ENCODE measurements at regions not wholly inside any gene's neighbourhood (a gene's known extent, or its start where the extent isn't known, plus 50 kb on each side); places are given as distances from the start of the nearest gene placed in this dataset.

GRCh38 chr3:8312685-8313084 is 188.9 kb upstream of the LMCD1 start:
- TF ChIP-seq, protein P1, sequence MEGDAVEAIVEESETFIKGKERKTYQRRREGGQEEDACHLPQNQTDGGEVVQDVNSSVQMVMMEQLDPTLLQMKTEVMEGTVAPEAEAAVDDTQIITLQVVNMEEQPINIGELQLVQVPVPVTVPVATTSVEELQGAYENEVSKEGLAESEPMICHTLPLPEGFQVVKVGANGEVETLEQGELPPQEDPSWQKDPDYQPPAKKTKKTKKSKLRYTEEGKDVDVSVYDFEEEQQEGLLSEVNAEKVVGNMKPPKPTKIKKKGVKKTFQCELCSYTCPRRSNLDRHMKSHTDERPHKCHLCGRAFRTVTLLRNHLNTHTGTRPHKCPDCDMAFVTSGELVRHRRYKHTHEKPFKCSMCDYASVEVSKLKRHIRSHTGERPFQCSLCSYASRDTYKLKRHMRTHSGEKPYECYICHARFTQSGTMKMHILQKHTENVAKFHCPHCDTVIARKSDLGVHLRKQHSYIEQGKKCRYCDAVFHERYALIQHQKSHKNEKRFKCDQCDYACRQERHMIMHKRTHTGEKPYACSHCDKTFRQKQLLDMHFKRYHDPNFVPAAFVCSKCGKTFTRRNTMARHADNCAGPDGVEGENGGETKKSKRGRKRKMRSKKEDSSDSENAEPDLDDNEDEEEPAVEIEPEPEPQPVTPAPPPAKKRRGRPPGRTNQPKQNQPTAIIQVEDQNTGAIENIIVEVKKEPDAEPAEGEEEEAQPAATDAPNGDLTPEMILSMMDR (IDR thresholded peaks at IDR 0.05 in 2 of 3, conservative IDR thresholded peaks at IDR 0.05 in 1 of 3; ENCODE audit: control insufficient read depth in 2 of 3, extremely low read depth in 1 of 3, insufficient read depth in 1 of 3, low read depth in 3 of 3, low read length in 3 of 3) = no peak
- TF ChIP-seq ETV6 (conservative IDR thresholded peaks at IDR 0.05 in 1 of 2, IDR thresholded peaks at IDR 0.05 in 1 of 2; ENCODE audit: borderline replicate concordance in 1 of 2, low read depth in 1 of 2) (no peak), RBBP5 (conservative IDR thresholded peaks at IDR 0.05) (no peak), GATAD2B (conservative IDR thresholded peaks at IDR 0.05; ENCODE audit: low read depth) (no peak), TARDBP (IDR thresholded peaks at IDR 0.05; ENCODE audit: borderline replicate concordance) (no peak), TCF7 (IDR thresholded peaks at IDR 0.05; ENCODE audit: borderline replicate concordance) (no peak), IRF3 (IDR thresholded peaks at IDR 0.05) (no peak), SREBF2 (IDR thresholded peaks at IDR 0.05; ENCODE audit: low read length) (no peak), EGR1 (IDR thresholded peaks at IDR 0.05; ENCODE audit: borderline replicate concordance in 1 of 2, low read depth in 2 of 2, low read length in 2 of 2) (no peak), BCL3 (IDR thresholded peaks at IDR 0.05; ENCODE audit: borderline replicate concordance, insufficient read depth, low read depth, low read length, poor library complexity, severe bottlenecking) (no peak), PAX5 (IDR thresholded peaks at IDR 0.05; ENCODE audit: borderline replicate concordance, low read depth, low read length) (no peak)
- TF ChIP-seq, protein P2, sequence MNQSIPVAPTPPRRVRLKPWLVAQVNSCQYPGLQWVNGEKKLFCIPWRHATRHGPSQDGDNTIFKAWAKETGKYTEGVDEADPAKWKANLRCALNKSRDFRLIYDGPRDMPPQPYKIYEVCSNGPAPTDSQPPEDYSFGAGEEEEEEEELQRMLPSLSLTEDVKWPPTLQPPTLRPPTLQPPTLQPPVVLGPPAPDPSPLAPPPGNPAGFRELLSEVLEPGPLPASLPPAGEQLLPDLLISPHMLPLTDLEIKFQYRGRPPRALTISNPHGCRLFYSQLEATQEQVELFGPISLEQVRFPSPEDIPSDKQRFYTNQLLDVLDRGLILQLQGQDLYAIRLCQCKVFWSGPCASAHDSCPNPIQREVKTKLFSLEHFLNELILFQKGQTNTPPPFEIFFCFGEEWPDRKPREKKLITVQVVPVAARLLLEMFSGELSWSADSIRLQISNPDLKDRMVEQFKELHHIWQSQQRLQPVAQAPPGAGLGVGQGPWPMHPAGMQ (IDR thresholded peaks at IDR 0.05; ENCODE audit: borderline replicate concordance) = no peak
- TF ChIP-seq, protein P3, sequence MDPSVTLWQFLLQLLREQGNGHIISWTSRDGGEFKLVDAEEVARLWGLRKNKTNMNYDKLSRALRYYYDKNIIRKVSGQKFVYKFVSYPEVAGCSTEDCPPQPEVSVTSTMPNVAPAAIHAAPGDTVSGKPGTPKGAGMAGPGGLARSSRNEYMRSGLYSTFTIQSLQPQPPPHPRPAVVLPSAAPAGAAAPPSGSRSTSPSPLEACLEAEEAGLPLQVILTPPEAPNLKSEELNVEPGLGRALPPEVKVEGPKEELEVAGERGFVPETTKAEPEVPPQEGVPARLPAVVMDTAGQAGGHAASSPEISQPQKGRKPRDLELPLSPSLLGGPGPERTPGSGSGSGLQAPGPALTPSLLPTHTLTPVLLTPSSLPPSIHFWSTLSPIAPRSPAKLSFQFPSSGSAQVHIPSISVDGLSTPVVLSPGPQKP (IDR thresholded peaks at IDR 0.05; ENCODE audit: low read depth, low read length) = no peak
- CTCF ChIA-PET = interaction anchor here (1.2 kb wide), 1 partner anchor 11 kb away, joined by 4 read pairs; no protein-coding TSS in a partner anchor
- no peak overlapping the region for H3K4me2 ChIP-seq (ENCODE audit: control insufficient read depth, insufficient read depth)
- no peaks in the 10 kb centered on the region for H3K27me3 ChIP-seq (replicated peaks in 1 of 2; ENCODE audit: control insufficient read depth in 2 of 2, insufficient read depth in 2 of 2, low read length in 1 of 2)
- in situ Hi-C loops (cut with MboI) (no loop called here), intact Hi-C loops (cut with micrococcal nuclease; ENCODE audit: unreplicated experiment) (no loop called here)
- no peaks in the 10 kb centered on the region for H3K9me3 ChIP-seq (replicated peaks; ENCODE audit: control insufficient read depth, insufficient read depth, low read length)
- SMC1A ChIA-PET (ENCODE audit: uncharacterized antibody, unreplicated experiment) = no interaction called here
- no peaks in the 10 kb centered on the region for H3K79me2 ChIP-seq (ENCODE audit: control insufficient read depth, insufficient read depth, low read length)
- no peak overlapping the region for H3K27ac ChIP-seq (ENCODE audit: control insufficient read depth, insufficient read depth)
- no peaks in the 10 kb centered on the region for H3K36me3 ChIP-seq (ENCODE audit: control insufficient read depth in 2 of 2, insufficient read depth in 2 of 2, low read length in 1 of 2)
- no TSS peak for BruUV-seq (replicated peaks)
- FAIRE-seq (no peak), DNase-seq (ENCODE audit: low read depth, low spot score) (no peak), ATAC-seq (no peak)
- RAD21 ChIA-PET (ENCODE audit: unreplicated experiment) = no interaction called here
- H3K4me1 ChIP-seq (ENCODE audit: control insufficient read depth, insufficient read depth, low read length) = no peaks in the 10 kb centered on the region
- H3K9ac ChIP-seq (ENCODE audit: control insufficient read depth, insufficient read depth, low read length) = no peak overlapping the region
- no peaks in the 10 kb centered on the region for H4K20me1 ChIP-seq (ENCODE audit: control insufficient read depth, insufficient read depth)
- H3K4me3 ChIP-seq = no peak overlapping the region
- POLR2A ChIA-PET = no interaction called here
- H2AFZ ChIP-seq (ENCODE audit: control insufficient read depth, low read depth, low read length) = no peak overlapping the region
